Ishikawa (cell line): ENCODE measurements at regions not wholly inside any gene's neighbourhood (a gene's known extent, or its start where the extent isn't known, plus 50 kb on each side); places are given as distances from the start of the nearest gene placed in this dataset.

Experiments
- EP300 ChIP-seq: IDR thresholded peaks from 2 replicates; pipeline ENCODE4 v1.6.1; 2012; ENCODE audit warnings: borderline replicate concordance
- MAX ChIP-seq: IDR thresholded peaks from 2 replicates; pipeline ENCODE4 v1.6.1; 2012
- REST ChIP-seq: IDR thresholded peaks from 2 replicates; pipeline ENCODE4 v1.6.1; 2012; ENCODE audit warnings: low read depth, mild to moderate bottlenecking
- TEAD4 ChIP-seq: IDR thresholded peaks from 2 replicates; pipeline ENCODE4 v1.6.1; 2012

DNA sequence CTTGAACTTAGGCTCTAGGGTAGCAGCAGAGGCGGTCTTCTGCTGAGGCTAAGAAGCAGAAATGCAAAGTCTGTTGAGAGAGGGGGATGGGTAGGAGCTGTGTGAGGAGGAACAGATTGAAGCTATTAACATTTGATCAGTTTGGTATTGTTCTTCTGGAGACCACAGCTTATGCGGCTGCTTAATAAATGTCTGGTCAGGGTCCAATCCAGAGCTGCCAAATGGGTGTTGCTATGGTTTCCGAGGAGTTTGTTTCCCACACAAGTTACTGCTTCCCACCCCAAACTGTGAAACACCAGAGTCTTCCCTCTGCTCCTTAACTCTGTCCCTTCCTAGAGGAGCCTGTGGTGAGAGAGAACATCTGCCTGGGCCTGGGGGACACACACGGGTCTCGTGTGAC is 142.2 kb upstream of the KLF4 start:
- TF ChIP-seq EP300 (no peak), TEAD4 (no peak), REST (no peak), MAX (no peak)
